Right atrium auricular region (tissue), 2 donors: ENCODE measurements at regions not wholly inside any gene's neighbourhood (a gene's known extent, or its start where the extent isn't known, plus 50 kb on each side); places are given as distances from the start of the nearest gene placed in this dataset.

Source experiments
- DNase-seq: peaks from one replicate; pipeline ENCODE4 v3.0.0-alpha.2; 2019; ENCODE audit warnings: low spot score
- H3K27ac ChIP-seq, 2 donors: fragments of 200-600 bp; sonication (generic); 1 replicate in 1 of 2; 2 replicates in 1 of 2; pipeline ENCODE4 v1.5.1; 2016 to 2019
- H3K27me3 ChIP-seq, 2 donors: fragments of 200-600 bp; sonication (generic); one replicate each; pipeline versions ENCODE4 v1.5.1 to v1.6.0; 2017 to 2019
- H3K36me3 ChIP-seq: fragments of 200-600 bp; sonication (generic); one replicate; pipeline ENCODE4 v1.5.1; 2016
- H3K4me1 ChIP-seq, 2 donors: fragments of 200-600 bp; sonication (generic); one replicate each; pipeline versions ENCODE4 v1.5.1 to v1.6.0; 2017 to 2019
- H3K4me3 ChIP-seq, 2 donors: fragments of 200-600 bp; sonication (generic); 1 replicate in 1 of 2; 2 replicates in 1 of 2; pipeline ENCODE4 v1.5.1; 2017 to 2019; ENCODE audit warnings: mild to moderate bottlenecking in 1 of 2, moderate library complexity in 1 of 2
- H3K9me3 ChIP-seq, 2 donors: fragments of 200-600 bp; sonication (generic); one replicate each; pipeline ENCODE4 v1.5.1; 2019
- CTCF ChIP-seq, 2 donors: fragments of 200-600 bp; sonication (generic); IDR thresholded peaks; one replicate each; pipeline ENCODE4 v1.5.1; 2019; ENCODE audit warnings: antibody characterized with exemption in 2 of 2

GRCh38 chr10:57017356-57018037 is 656.4 kb upstream of the ZWINT start:
- Histone ChIP-seq H3K9me3 (peaks cover 0 to 5% of the 10 kb centered on the region in 2 donors), H3K27me3 (no peaks in the 10 kb centered on the region), H3K4me3 (no peak overlapping the region), H3K36me3 (no peaks in the 10 kb centered on the region), H3K4me1 (peaks cover 0 to 6% of the 10 kb centered on the region in 2 donors), H3K27ac (no peak overlapping the region)
- no peak for TF ChIP-seq CTCF (IDR thresholded peaks at IDR 0.05)
- DNase-seq: no peak

- H3K4me1 ChIP-seq: peaks cover 0 to 6% of the 10 kb centered on the region in 2 donors
- H3K27me3 ChIP-seq: no peaks in the 10 kb centered on the region
- H3K27ac ChIP-seq: no peak overlapping the region
- H3K4me3 ChIP-seq: no peak overlapping the region
- H3K9me3 ChIP-seq: peaks cover 0 to 5% of the 10 kb centered on the region in 2 donors
- DNase-seq: no peak
- TF ChIP-seq CTCF (IDR thresholded peaks at IDR 0.05): no peak
- H3K36me3 ChIP-seq: no peaks in the 10 kb centered on the region
Observed at GRCh38 chr10:57015595-57016318, 654.7 kb upstream of the ZWINT start.

- Histone ChIP-seq H3K4me1 (peaks cover 0 to 6% of the 10 kb centered on the region in 2 donors), H3K9me3 (no peaks in the 10 kb centered on the region), H3K4me3 (peak overlapping the region in 1 of 2 donors; percentile 30), H3K27ac (peak overlapping the region; percentile 0 to 3), H3K27me3 (no peaks in the 10 kb centered on the region), H3K36me3 (no peaks in the 10 kb centered on the region)
- no peak for TF ChIP-seq CTCF (IDR thresholded peaks at IDR 0.05)
- no peak for DNase-seq
Observed at GRCh38 chr10:57015187-57015586, 654.1 kb upstream of the ZWINT start.

GRCh38 chr10:57014758-57015157 is 653.7 kb upstream of the ZWINT start:
- DNase-seq: no peak
- peak overlapping the region in 1 of 2 donors; percentile 30 for H3K4me3 ChIP-seq
- no peaks in the 10 kb centered on the region for H3K36me3 ChIP-seq
- TF ChIP-seq CTCF (IDR thresholded peaks at IDR 0.05): no peak
- no peaks in the 10 kb centered on the region for H3K27me3 ChIP-seq
- H3K27ac ChIP-seq: peak overlapping the region; percentile 0 to 3
- H3K4me1 ChIP-seq: peaks cover 0 to 6% of the 10 kb centered on the region in 2 donors
- no peaks in the 10 kb centered on the region for H3K9me3 ChIP-seq

- Histone ChIP-seq H3K36me3 (no peaks in the 10 kb centered on the region), H3K27ac (no peak overlapping the region), H3K9me3 (no peaks in the 10 kb centered on the region), H3K4me3 (no peak overlapping the region), H3K27me3 (no peaks in the 10 kb centered on the region), H3K4me1 (no peaks in the 10 kb centered on the region)
- TF ChIP-seq CTCF (IDR thresholded peaks at IDR 0.05): no peak
- DNase-seq: no peak
Observed at GRCh38 chr10:57008189-57008588, 647.1 kb upstream of the ZWINT start.
